ENCODE measurements at regions not wholly inside any gene's neighbourhood (a gene's known extent, or its start where the extent isn't known, plus 50 kb on each side); places are given as distances from the start of the nearest gene placed in this dataset.
"Not testable (repeated sequence)": the region's sequence is repeated elsewhere in the genome, so short reads cannot be mapped to it uniquely, and the experiment has no call there.

GRCh38 chr3:17820275-17820674 is 77.8 kb upstream of the TBC1D5 start:
- no peak for DNase-seq

- DNase-seq, result not testable (repeated sequence)
Observed at GRCh38 chr3:17817973-17818372, 75.5 kb upstream of the TBC1D5 start.

GRCh38 chr3:17817545-17817944 is 75.1 kb upstream of the TBC1D5 start:
- DNase-seq, result no peak

GRCh38 chr3:17816839-17817238 is 74.4 kb upstream of the TBC1D5 start:
- DNase-seq, result not testable (repeated sequence)

- DNase-seq, result not testable (repeated sequence)
Observed at GRCh38 chr3:17812328-17812727, 69.9 kb upstream of the TBC1D5 start.

GRCh38 chr3:17811646-17812045 is 69.2 kb upstream of the TBC1D5 start:
- no peak for DNase-seq

- no peak for DNase-seq
Observed at GRCh38 chr3:17810759-17811158, 68.3 kb upstream of the TBC1D5 start.

- DNase-seq, result no peak
Observed at GRCh38 chr3:17808994-17809393, 66.6 kb upstream of the TBC1D5 start.

- DNase-seq, result no peak
Observed at GRCh38 chr3:17806876-17807275, 64.4 kb upstream of the TBC1D5 start.

- DNase-seq, result no peak
Observed at GRCh38 chr3:17806201-17806600, 63.8 kb upstream of the TBC1D5 start.

- DNase-seq, result no peak
Observed at GRCh38 chr3:17805461-17805940, 63.1 kb upstream of the TBC1D5 start.

GRCh38 chr3:17802950-17803349 is 60.5 kb upstream of the TBC1D5 start:
- DNase-seq, result no peak

GRCh38 chr3:17801131-17801530 is 58.7 kb upstream of the TBC1D5 start:
- DNase-seq, result no peak

GRCh38 chr3:17800232-17800631 is 57.8 kb upstream of the TBC1D5 start:
- DNase-seq, result no peak

GRCh38 chr3:17799312-17799711 is 56.9 kb upstream of the TBC1D5 start:
- DNase-seq, result no peak

GRCh38 chr3:17798000-17798399 is 55.6 kb upstream of the TBC1D5 start:
- DNase-seq, result no peak

GRCh38 chr3:17795711-17796110 is 53.3 kb upstream of the TBC1D5 start:
- no peak for DNase-seq

GRCh38 chr3:17795280-17795679 is 52.8 kb upstream of the TBC1D5 start:
- no peak for DNase-seq

- no peak for DNase-seq
Observed at GRCh38 chr3:17793542-17794195, 51.2 kb upstream of the TBC1D5 start.
